Liver (tissue), 3 donors: ENCODE measurements at regions not wholly inside any gene's neighbourhood (a gene's known extent, or its start where the extent isn't known, plus 50 kb on each side); places are given as distances from the start of the nearest gene placed in this dataset.

Source experiments
- CTCF ChIP-seq: fragments of 150-350 bp; IDR thresholded peaks from 2 replicates; pipeline ENCODE4 v1.5.1; 2017; ENCODE audit warnings: improper control_type of control experiment, low read depth, low read length; ENCODE audit not compliant: missing input control
- EGR1 ChIP-seq, 2 donors: IDR thresholded peaks; 2 replicates each; pipeline ENCODE4 v1.6.1; 2016 to 2018; ENCODE audit warnings: antibody characterized with exemption in 2 of 2, low read depth in 2 of 2
- FOXA1 ChIP-seq: IDR thresholded peaks from 2 replicates; pipeline ENCODE4 v1.6.1; 2016; ENCODE audit warnings: antibody characterized with exemption
- GABPA ChIP-seq, 2 donors: IDR thresholded peaks in 1 of 2; conservative IDR thresholded peaks in 1 of 2; 2 replicates each; pipeline ENCODE4 v1.6.1; 2016; ENCODE audit warnings: antibody characterized with exemption in 2 of 2, mild to moderate bottlenecking in 1 of 2, moderate library complexity in 1 of 2
- JUND ChIP-seq, 2 donors: IDR thresholded peaks; 2 replicates each; pipeline ENCODE4 v1.6.1; 2016; ENCODE audit warnings: antibody characterized with exemption in 2 of 2
- MAX ChIP-seq: IDR thresholded peaks from 2 replicates; pipeline ENCODE4 v1.6.1; 2016; ENCODE audit warnings: antibody characterized with exemption
- NR2F2 ChIP-seq: IDR thresholded peaks from 2 replicates; pipeline ENCODE4 v1.6.1; 2016; ENCODE audit warnings: antibody characterized with exemption
- RAD21 ChIP-seq, 2 donors: IDR thresholded peaks; 2 replicates each; pipeline ENCODE4 v1.6.1; 2016; ENCODE audit warnings: antibody characterized with exemption in 2 of 2, mild to moderate bottlenecking in 2 of 2
- REST ChIP-seq: IDR thresholded peaks from 2 replicates; pipeline ENCODE4 v1.6.1; 2016; ENCODE audit warnings: antibody characterized with exemption, mild to moderate bottlenecking
- RXRA ChIP-seq, 2 donors: IDR thresholded peaks; 2 replicates each; pipeline ENCODE4 v1.6.1; 2017 to 2018; ENCODE audit warnings: antibody characterized with exemption in 2 of 2, mild to moderate bottlenecking in 1 of 2
- SP1 ChIP-seq: IDR thresholded peaks from 2 replicates; pipeline ENCODE4 v1.6.1; 2018; ENCODE audit warnings: antibody characterized with exemption, mild to moderate bottlenecking
- TAF1 ChIP-seq: conservative IDR thresholded peaks from 2 replicates; pipeline ENCODE4 v1.6.1; 2016; ENCODE audit warnings: antibody characterized with exemption, mild to moderate bottlenecking
- YY1 ChIP-seq: IDR thresholded peaks from 2 replicates; pipeline ENCODE4 v1.6.1; 2016; ENCODE audit warnings: antibody characterized with exemption, mild to moderate bottlenecking
- TF ChIP-seq, protein P1 (sequence below): IDR thresholded peaks from 2 replicates; pipeline ENCODE4 v1.6.1; 2016; ENCODE audit warnings: antibody characterized with exemption
- donor health status: healthy.
- donor health status: healthy.

- TF ChIP-seq, protein P1, sequence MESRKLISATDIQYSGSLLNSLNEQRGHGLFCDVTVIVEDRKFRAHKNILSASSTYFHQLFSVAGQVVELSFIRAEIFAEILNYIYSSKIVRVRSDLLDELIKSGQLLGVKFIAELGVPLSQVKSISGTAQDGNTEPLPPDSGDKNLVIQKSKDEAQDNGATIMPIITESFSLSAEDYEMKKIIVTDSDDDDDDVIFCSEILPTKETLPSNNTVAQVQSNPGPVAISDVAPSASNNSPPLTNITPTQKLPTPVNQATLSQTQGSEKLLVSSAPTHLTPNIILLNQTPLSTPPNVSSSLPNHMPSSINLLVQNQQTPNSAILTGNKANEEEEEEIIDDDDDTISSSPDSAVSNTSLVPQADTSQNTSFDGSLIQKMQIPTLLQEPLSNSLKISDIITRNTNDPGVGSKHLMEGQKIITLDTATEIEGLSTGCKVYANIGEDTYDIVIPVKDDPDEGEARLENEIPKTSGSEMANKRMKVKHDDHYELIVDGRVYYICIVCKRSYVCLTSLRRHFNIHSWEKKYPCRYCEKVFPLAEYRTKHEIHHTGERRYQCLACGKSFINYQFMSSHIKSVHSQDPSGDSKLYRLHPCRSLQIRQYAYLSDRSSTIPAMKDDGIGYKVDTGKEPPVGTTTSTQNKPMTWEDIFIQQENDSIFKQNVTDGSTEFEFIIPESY = no peak
- TF ChIP-seq CTCF = no peak
- no peak for TF ChIP-seq NR2F2
- no peak for TF ChIP-seq MAX
- no peak for TF ChIP-seq EGR1 (IDR thresholded peaks at IDR 0.05; ENCODE audit: low read depth in 2 of 2)
- TF ChIP-seq REST = no peak
- TF ChIP-seq JUND (IDR thresholded peaks at IDR 0.05) = no peak
- TF ChIP-seq RAD21 (IDR thresholded peaks at IDR 0.05) = no peak
- no peak for TF ChIP-seq YY1
- TF ChIP-seq TAF1 = no peak
- no peak for TF ChIP-seq GABPA (IDR thresholded peaks at IDR 0.05 in 1 of 2, conservative IDR thresholded peaks at IDR 0.05 in 1 of 2)
- no peak for TF ChIP-seq FOXA1
- TF ChIP-seq SP1 = no peak
- TF ChIP-seq RXRA (IDR thresholded peaks at IDR 0.05) = no peak
Observed at GRCh38 chr13:53445686-53446085, 417.1 kb downstream of the OLFM4 start.
